Hematopoietic multipotent progenitor cell (in vitro differentiated cells): ENCODE measurements at regions not wholly inside any gene's neighbourhood (a gene's known extent, or its start where the extent isn't known, plus 50 kb on each side); places are given as distances from the start of the nearest gene placed in this dataset.
"Not testable (repeated sequence)": the region's sequence is repeated elsewhere in the genome, so short reads cannot be mapped to it uniquely, and the experiment has no call there.

ENCODE experiments used
- DNase-seq, 3 donors: peaks; one replicate each; pipeline ENCODE4 v3.0.0-alpha.2; 2011 to 2015; ENCODE audit warnings: low read depth in 2 of 3, low spot score in 2 of 3

GRCh38 chr7:153567426-153567825 lies 484.8 kb upstream of the DPP6 start:
- no peak for DNase-seq

GRCh38 chr7:153569520-153569919 lies 482.7 kb upstream of the DPP6 start:
- not testable (repeated sequence) for DNase-seq

DNA sequence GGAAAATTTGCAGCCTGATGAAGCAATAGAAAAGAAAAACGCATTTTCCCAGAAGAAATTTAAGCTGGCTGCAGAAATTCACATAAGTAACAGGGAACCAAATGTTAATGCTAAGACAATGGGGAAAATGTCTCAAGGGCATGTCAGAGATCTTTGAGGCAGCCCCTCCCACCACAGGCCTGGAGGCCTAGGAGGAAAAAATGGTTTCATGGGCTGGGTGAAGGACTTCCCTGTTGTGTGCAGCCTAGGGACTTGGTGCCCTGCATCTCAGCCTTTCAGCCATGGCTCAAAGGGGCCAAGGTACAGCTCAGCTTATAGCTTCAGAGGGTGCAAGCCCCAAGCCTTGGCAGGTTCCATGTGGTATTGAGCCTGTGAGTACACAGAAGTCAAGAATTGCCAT lies 476.1 kb upstream of the DPP6 start:
- DNase-seq = no peak

GRCh38 chr7:153581419-153581818 lies 470.8 kb upstream of the DPP6 start:
- no peak for DNase-seq

DNA sequence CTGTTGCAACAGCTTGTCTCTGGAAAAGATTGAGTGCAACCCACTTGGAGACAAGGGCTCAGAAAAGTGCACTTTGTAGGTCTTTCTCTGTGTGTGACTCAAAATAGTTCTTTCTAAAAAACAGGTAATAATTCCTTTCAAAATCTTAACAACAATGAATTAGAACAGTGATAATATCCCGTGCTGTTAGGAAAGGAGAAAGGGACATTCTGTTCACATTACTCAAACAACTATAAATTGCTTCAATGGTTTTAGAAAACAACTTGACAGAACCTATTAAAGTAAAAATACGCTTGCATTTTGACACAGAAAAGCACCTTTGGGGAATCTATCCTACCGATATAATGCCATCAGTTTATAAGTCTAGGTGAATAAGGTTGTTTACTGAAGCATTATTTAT lies 468.1 kb upstream of the DPP6 start:
- DNase-seq = no peak

- no peak for DNase-seq
Observed at GRCh38 chr7:153588586-153588985, 463.6 kb upstream of the DPP6 start.

DNA sequence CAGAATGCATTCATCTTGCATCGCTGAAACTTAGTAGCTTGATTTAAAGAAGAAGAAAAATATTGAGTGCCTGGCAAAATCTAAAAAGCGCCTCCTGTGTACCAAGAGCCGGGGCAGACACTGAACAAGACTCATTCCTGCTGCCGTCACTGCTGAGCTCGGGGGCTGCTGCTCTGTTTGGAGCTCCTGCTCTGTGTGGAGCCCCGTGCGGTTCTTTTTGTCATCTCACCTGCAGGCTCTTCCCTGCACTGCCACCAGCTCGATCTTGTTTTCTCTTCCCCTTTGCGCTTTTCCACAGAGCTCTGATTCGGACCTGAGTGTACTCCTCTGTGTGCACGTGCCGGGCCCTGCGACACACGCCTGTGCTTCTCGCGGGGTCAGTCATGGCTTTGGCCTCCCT lies 462.1 kb upstream of the DPP6 start:
- DNase-seq = no peak

DNA sequence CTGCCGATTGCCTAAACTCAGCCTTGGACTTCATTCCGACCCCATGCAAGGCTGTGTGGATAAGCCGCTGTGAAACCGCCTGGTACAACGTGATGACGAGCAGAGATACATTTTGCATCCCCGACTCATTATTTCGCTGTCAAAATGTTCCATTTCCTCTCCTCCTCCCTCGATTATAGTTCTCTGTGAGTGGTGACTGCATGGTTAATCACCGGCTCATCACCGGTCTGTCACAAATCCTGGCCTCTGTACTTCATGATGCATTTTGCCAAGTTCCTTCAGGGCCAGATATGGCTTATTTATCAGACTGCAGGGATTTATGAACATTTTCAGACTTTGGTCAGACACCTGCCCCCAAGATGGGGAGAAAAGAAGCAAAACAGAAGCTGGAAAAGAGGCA lies 461.6 kb upstream of the DPP6 start:
- DNase-seq = no peak

- DNase-seq = no peak
Observed at GRCh38 chr7:153607354-153607753, 444.8 kb upstream of the DPP6 start.

GRCh38 chr7:153616711-153617325 lies 435.4 kb upstream of the DPP6 start:
- no peak for DNase-seq

DNA sequence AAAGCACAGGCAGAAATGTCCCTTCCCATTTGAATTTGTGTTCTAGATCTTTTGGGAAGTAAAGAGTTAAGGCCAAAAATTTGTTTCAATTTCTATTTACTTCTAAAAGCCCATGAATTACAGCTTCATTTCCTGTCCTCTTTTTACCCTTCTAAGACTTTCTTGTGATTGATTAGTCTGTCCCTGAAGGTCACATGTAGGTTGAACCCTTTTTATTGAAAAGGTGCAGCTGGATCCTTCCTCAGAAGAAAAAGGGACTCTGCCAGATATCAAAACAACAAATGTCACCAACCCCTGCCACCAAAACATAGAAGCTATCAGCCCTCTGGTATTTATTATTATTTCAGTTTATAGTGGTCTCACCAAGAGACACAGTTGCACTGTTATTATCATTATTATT lies 424.9 kb upstream of the DPP6 start:
- DNase-seq = no peak

DNA sequence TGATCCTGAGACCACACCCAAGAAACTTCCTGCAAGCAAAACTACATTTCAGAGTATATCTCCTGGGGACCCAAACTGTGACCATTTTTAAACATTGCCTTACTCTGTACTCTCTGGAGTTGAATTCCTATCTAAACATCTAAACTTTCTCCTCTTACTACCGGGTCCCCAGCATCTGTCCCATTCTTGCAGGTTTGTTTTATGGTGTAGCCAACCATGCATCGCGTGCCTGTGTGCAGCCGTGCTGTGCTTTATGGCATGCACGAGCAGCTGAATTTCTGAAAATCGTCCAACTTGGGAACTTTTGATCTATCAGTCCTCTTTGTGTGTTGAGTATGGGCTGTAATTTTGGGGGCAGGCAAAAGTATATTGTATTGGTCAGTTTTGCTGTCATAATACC lies 423.8 kb upstream of the DPP6 start:
- DNase-seq = no peak

- DNase-seq = no peak
Observed at GRCh38 chr7:153628825-153629224, 423.4 kb upstream of the DPP6 start.

DNA sequence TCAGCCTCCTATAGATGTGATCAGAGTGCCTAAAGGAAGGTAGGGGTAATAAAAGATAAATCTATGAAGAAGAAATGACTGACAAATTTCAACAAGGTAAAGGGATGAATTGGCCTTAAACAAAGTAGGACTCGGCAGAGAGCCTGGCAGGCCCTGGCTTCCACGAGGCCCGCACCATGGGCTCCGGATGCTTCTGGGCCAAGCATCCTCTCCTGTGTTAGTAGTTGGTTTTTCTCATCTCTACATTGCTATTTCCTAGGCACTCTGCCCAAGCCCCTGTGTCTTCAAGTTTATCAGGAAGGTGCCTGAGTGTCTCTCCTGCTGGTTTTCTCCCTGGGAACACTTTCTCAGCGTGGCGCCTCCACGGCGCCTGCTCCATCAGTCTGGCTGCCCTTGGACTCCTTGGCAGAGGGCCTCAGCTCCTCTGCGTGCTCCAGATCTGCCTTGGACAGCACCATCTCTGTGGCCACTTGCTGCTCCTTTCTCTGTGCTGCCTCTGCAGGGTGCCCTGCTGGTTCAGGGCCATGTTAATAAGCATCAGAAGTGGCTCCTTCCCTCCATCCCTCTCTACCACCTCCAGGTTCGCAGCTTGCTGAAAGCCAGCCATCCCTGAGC lies 413.3 kb upstream of the DPP6 start:
- no peak for DNase-seq

GRCh38 chr7:153640586-153640985 lies 411.6 kb upstream of the DPP6 start:
- DNase-seq = no peak

DNA sequence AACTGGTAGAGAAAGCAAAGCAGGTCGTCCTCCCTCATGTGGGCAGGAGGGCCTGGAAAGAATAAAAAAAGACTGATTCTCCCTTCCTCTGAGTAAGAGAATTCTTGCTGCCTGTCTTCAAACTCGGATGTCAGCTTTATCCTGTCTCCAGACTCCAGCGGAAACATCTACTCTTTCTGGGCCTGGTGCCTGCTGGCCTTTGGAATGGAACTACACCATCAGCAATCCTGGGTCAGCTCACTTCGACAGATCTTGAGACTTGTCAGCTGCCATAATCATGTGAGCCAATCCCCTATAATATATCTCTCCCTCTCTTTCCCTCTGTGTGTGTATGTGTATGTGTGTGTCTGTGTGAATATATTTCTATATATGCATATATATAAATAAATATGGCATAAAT lies 411.0 kb upstream of the DPP6 start:
- DNase-seq = no peak

DNA sequence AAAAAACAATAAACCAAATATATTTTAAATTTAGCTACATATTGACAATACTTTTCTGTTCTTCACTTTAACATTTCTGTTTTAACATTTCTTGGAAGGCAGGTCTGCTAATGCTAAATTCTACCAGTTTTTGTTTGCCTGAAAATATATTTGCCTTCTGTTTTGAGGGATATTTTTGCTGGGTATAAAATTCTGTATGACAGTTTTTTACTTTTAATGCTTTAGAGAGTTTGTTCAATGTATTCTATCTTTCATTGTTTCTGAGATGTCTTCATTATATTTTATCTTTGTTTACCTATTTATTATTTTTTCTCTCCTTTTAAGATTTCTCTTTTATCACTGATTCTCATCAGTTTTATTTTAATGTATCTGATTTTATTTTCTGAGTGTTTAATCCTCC lies 409.2 kb upstream of the DPP6 start:
- no peak for DNase-seq

GRCh38 chr7:153657182-153657800 lies 394.9 kb upstream of the DPP6 start:
- DNase-seq = no peak

DNA sequence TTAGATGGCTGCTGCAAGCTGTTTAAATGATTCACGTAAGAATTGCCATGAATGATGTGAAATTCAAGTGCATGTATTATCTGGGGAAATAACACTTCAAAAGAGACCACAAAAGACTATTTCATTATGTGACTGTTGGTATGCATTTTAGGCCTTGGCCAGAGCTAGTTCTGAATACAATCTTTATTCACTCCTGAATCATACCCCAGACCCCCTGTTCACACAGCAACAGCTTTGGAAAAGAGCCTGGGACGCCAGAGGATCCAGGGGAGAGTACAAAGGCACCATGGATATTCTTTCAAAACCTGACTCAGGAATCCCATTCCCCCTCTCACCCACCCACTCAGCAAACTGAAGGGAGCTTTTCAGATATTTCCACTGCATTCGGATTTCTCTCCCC lies 377.1 kb upstream of the DPP6 start:
- DNase-seq = no peak

DNA sequence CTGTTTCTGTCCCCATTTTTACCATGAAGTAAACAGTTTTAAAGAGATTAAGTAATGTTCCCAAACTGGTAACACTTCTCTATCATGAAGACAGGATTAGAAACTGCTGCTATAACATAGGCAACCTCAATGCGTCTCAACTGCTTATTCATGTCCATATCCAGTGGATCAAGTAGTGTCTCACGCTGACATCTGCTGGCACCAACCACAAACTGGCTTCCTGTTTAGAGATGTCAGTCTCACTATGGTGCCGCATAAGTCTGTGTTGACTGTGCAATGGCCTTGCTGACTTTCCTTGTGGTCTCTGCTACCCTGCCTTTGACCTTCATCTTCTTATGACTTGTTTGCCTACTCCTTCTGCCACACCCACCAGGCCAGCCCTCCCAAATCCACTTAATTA lies 369.6 kb upstream of the DPP6 start:
- DNase-seq = no peak

- no peak for DNase-seq
Observed at GRCh38 chr7:153696242-153696641, 356.0 kb upstream of the DPP6 start.

- no peak for DNase-seq
Observed at GRCh38 chr7:153698046-153698445, 354.2 kb upstream of the DPP6 start.

GRCh38 chr7:153701678-153702077 lies 350.5 kb upstream of the DPP6 start:
- DNase-seq = no peak
